Fibroblast of lung (primary cell): ENCODE measurements at regions not wholly inside any gene's neighbourhood (a gene's known extent, or its start where the extent isn't known, plus 50 kb on each side); places are given as distances from the start of the nearest gene placed in this dataset.
A peak's percentile ranks its signal among the peaks of the same experiment; 100 is the strongest.
"Not testable (repeated sequence)": the region's sequence is repeated elsewhere in the genome, so short reads cannot be mapped to it uniquely, and the experiment has no call there.

ENCODE experiments used
- DNase-seq, 2 donors: peaks; one replicate each; pipeline versions ENCODE4 v3.0.0 to v3.0.0-alpha.2; 2010; ENCODE audit warnings: low read depth in 2 of 2
- H2AFZ ChIP-seq: 2 replicates; pipeline ENCODE4 v1.5.1; 2012; ENCODE audit warnings: low read length, control low read depth, inconsistent platforms
- H3K27ac ChIP-seq: 2 replicates; pipeline ENCODE4 v1.5.1; 2011; ENCODE audit warnings: low read length, control low read depth; ENCODE audit not compliant: insufficient read depth
- H3K27me3 ChIP-seq: 2 replicates; pipeline ENCODE4 v1.5.1; 2011; ENCODE audit warnings: mild to moderate bottlenecking, low read length; ENCODE audit not compliant: control insufficient read depth, insufficient read depth
- H3K36me3 ChIP-seq: 2 replicates; pipeline ENCODE4 v1.5.1; 2011; ENCODE audit warnings: low read length; ENCODE audit not compliant: control insufficient read depth, insufficient read depth
- H3K4me1 ChIP-seq: 2 replicates; pipeline ENCODE4 v1.5.1; 2011; ENCODE audit warnings: low read length; ENCODE audit not compliant: control insufficient read depth, insufficient read depth; ENCODE audit errors: extremely low read depth
- H3K4me2 ChIP-seq: 2 replicates; pipeline ENCODE4 v1.5.1; 2011; ENCODE audit warnings: low read length, control low read depth; ENCODE audit not compliant: insufficient read depth; ENCODE audit errors: extremely low read depth
- H3K4me3 ChIP-seq, 4 experiments: fragments of 200-600 bp in 1 of 4; sonication (generic) in 1 of 4; replicated peaks in 1 of 4; 2 replicates each; pipeline ENCODE4 v1.5.1; 2011 to 2016; ENCODE audit warnings: low read length in 4 of 4, low read depth in 3 of 4, mild to moderate bottlenecking in 3 of 4, control low read depth in 2 of 4, inconsistent platforms in 1 of 4, mixed read lengths in 1 of 4; ENCODE audit not compliant: insufficient read depth in 1 of 4; ENCODE audit errors: control extremely low read depth in 1 of 4
- H3K79me2 ChIP-seq: 2 replicates; pipeline ENCODE4 v1.5.1; 2012; ENCODE audit warnings: mild to moderate bottlenecking, low read length, inconsistent platforms; ENCODE audit not compliant: control insufficient read depth, insufficient read depth
- H3K9ac ChIP-seq: 2 replicates; pipeline ENCODE4 v1.5.1; 2011; ENCODE audit warnings: mild to moderate bottlenecking, low read length, control low read depth; ENCODE audit not compliant: insufficient read depth
- H3K9me3 ChIP-seq: 2 replicates; pipeline ENCODE4 v1.5.1; 2012; ENCODE audit warnings: low read depth, low read length; ENCODE audit not compliant: control insufficient read depth, insufficient read depth
- H4K20me1 ChIP-seq: 2 replicates; pipeline ENCODE4 v1.5.1; 2011; ENCODE audit warnings: low read length; ENCODE audit not compliant: control insufficient read depth, insufficient read depth; ENCODE audit errors: extremely low read depth
- EZH2 ChIP-seq: IDR thresholded peaks from 2 replicates; pipeline ENCODE4 v1.5.1; 2012; ENCODE audit warnings: low read length, control low read depth, mild to moderate bottlenecking; ENCODE audit errors: missing control alignments
- TF ChIP-seq, protein P1 (sequence below), 2 donors: IDR thresholded peaks in 1 of 2; conservative IDR thresholded peaks in 1 of 2; 1 replicate in 1 of 2; 2 replicates in 1 of 2; pipeline ENCODE4 v1.5.1; 2011 to 2012; ENCODE audit warnings: low read length in 2 of 2, control low read depth in 1 of 2, inconsistent platforms in 1 of 2, low read depth in 1 of 2, mild to moderate bottlenecking in 1 of 2

DNA sequence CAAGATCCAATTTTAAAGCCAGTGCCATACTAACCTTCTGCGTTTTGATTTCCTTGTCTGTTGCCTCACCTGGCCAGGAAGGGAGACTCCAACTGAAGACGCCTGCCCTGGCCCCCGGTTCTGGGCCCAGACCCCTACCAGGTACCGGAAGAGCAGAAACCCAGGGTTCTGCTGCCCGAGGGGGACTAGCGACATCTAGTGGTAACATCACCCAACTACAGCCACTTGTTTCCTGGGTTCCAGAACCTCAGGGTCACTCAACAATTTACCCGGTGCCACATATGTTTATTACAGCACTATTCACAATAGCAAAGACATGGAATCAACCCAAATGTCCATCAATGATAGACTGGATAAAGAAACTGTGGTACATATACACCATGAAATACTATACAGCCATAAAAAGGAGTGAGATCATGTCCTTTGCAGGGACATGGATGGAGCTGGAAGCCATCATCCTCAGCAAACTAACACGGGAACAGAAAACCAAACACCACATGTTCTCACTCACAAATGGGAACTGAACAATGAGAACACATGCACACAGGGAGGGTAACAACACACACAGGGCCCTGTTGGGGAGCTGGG, 268.7 kb upstream of the IRX4 start:
- not testable (repeated sequence) for H3K4me1 ChIP-seq, H3K27ac ChIP-seq, DNase-seq, H3K36me3 ChIP-seq, H3K4me2 ChIP-seq, H3K4me3 ChIP-seq, H3K27me3 ChIP-seq, H2AFZ ChIP-seq, H3K9ac ChIP-seq, H3K9me3 ChIP-seq, H3K79me2 ChIP-seq, H4K20me1 ChIP-seq
- TF ChIP-seq, protein P1, sequence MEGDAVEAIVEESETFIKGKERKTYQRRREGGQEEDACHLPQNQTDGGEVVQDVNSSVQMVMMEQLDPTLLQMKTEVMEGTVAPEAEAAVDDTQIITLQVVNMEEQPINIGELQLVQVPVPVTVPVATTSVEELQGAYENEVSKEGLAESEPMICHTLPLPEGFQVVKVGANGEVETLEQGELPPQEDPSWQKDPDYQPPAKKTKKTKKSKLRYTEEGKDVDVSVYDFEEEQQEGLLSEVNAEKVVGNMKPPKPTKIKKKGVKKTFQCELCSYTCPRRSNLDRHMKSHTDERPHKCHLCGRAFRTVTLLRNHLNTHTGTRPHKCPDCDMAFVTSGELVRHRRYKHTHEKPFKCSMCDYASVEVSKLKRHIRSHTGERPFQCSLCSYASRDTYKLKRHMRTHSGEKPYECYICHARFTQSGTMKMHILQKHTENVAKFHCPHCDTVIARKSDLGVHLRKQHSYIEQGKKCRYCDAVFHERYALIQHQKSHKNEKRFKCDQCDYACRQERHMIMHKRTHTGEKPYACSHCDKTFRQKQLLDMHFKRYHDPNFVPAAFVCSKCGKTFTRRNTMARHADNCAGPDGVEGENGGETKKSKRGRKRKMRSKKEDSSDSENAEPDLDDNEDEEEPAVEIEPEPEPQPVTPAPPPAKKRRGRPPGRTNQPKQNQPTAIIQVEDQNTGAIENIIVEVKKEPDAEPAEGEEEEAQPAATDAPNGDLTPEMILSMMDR (conservative IDR thresholded peaks at IDR 0.05 in 1 of 2, IDR thresholded peaks at IDR 0.05 in 1 of 2; ENCODE audit: low read depth in 1 of 2, low read length in 2 of 2) = peak; percentile 34 to 58

DNA sequence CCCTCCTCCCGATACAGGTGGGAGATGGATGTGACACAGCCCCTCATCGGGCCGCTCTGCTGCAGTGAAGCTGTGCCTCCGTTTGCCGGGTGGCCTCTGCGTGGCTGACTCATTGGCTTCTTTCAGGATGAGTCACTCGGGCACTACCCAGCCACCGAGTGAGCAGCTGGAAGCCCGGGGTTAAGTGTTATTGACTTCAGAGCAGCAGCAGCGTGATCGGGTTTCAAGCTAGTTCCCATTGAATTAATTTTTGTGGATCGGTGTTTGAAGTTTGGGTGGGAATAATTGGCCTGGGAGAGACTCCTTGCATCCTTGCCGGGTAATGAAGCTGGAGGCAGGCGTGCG, 266.4 kb upstream of the IRX4 start:
- Histone ChIP-seq H3K4me3 (no peak overlapping the region), H3K9me3 (no peaks in the 10 kb centered on the region), H3K4me2 (no peak overlapping the region), H3K79me2 (no peaks in the 10 kb centered on the region), H3K9ac (no peak overlapping the region), H3K27me3 (no peaks in the 10 kb centered on the region), H2AFZ (no peak overlapping the region), H3K4me1 (no peaks in the 10 kb centered on the region), H4K20me1 (no peaks in the 10 kb centered on the region), H3K27ac (no peak overlapping the region), H3K36me3 (no peaks in the 10 kb centered on the region)
- no peak for TF ChIP-seq EZH2
- TF ChIP-seq, protein P1 (conservative IDR thresholded peaks at IDR 0.05 in 1 of 2, IDR thresholded peaks at IDR 0.05 in 1 of 2; ENCODE audit: low read depth in 1 of 2, low read length in 2 of 2) = no peak
- DNase-seq = peak; percentile 16 to 71

DNA sequence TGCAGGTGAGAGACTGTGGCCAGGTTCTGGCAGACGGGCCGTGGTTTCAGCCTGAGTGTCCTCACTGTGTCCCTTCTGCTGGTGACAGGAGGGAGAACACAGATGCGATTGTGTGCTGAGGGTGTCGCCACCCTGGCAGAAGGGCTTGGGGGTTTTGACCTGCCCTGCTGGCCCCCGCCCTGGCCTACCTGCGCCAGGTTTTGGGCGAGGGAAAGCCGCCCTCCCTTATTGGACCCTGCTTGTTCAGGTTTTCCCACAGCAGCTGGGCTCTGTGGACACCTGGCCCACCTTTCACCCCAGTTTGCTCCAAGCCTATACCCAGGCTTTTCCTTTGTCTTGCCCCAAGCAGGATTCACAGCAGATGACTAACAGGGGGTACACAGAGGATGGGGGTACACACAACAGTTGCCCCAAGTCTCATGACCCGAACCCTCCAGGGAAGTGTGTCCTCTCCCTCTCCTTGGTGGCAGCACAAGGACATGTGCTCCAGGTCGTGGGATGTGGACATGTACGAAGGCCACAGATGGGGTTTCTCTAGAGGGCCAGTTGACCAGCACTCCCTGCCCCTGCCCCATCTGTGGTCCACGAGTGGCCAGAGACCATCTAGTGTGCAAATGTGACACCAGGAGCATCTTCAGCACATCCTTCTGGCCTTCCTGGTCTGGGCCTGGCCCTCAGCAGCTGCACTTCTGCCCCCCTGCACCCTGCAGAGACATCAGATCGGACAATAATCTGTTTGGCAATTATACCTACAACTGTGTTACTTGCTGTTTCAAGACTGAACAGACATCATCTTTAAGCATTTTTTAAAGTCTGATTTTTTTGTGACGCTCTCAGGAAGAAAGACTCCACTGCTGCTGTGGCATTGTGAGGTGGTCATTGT, 265.8 kb upstream of the IRX4 start:
- Histone ChIP-seq H3K36me3 (no peaks in the 10 kb centered on the region), H3K79me2 (no peaks in the 10 kb centered on the region), H2AFZ (no peak overlapping the region), H3K9ac (no peak overlapping the region), H4K20me1 (no peaks in the 10 kb centered on the region), H3K4me1 (no peaks in the 10 kb centered on the region), H3K27ac (no peak overlapping the region), H3K4me3 (no peak overlapping the region), H3K27me3 (no peaks in the 10 kb centered on the region), H3K9me3 (no peaks in the 10 kb centered on the region), H3K4me2 (no peak overlapping the region)
- TF ChIP-seq EZH2 = no peak
- TF ChIP-seq, protein P1 (conservative IDR thresholded peaks at IDR 0.05 in 1 of 2, IDR thresholded peaks at IDR 0.05 in 1 of 2; ENCODE audit: low read depth in 1 of 2, low read length in 2 of 2) = no peak
- DNase-seq = no peak
